Liver (tissue), 8 donors: ENCODE measurements at regions not wholly inside any gene's neighbourhood (a gene's known extent, or its start where the extent isn't known, plus 50 kb on each side); places are given as distances from the start of the nearest gene placed in this dataset.

Experiments
- DNase-seq: peaks from one replicate; pipeline ENCODE4 v3.0.0-alpha.2; 2017; ENCODE audit warnings: low spot score
- H3K27ac ChIP-seq, 2 donors: one replicate each; pipeline ENCODE4 v1.7.0; 2013; ENCODE audit warnings: inconsistent platforms in 2 of 2, low read length in 2 of 2, control low read depth in 1 of 2, low read depth in 1 of 2, mild to moderate bottlenecking in 1 of 2
- H3K27me3 ChIP-seq, 4 donors: one replicate each; pipeline versions ENCODE4 v1.6.1 to v1.7.0; 2013; ENCODE audit warnings: low read length in 3 of 4, inconsistent platforms in 1 of 4, mild to moderate bottlenecking in 1 of 4, moderate library complexity in 1 of 4; ENCODE audit not compliant: control insufficient read depth in 4 of 4, insufficient read depth in 4 of 4
- H3K36me3 ChIP-seq, 4 donors: one replicate each; pipeline versions ENCODE4 v1.6.1 to v1.7.0; 2013; ENCODE audit warnings: low read length in 3 of 4, mild to moderate bottlenecking in 3 of 4, low read depth in 1 of 4, moderate library complexity in 1 of 4; ENCODE audit not compliant: control insufficient read depth in 4 of 4, insufficient read depth in 3 of 4
- H3K4me1 ChIP-seq, 4 donors: one replicate each; pipeline versions ENCODE4 v1.6.1 to v1.7.0; 2013; ENCODE audit warnings: low read length in 3 of 4, mild to moderate bottlenecking in 3 of 4, moderate library complexity in 1 of 4; ENCODE audit not compliant: control insufficient read depth in 4 of 4, insufficient read depth in 4 of 4
- H3K4me3 ChIP-seq, 3 donors: one replicate each; pipeline versions ENCODE4 v1.6.1 to v1.7.0; 2013; ENCODE audit warnings: low read length in 3 of 3, control low read depth in 1 of 3, low read depth in 1 of 3, mild to moderate bottlenecking in 1 of 3
- H3K9ac ChIP-seq, 2 donors: one replicate each; pipeline ENCODE4 v1.7.0; 2013; ENCODE audit warnings: low read length in 2 of 2, mild to moderate bottlenecking in 2 of 2, moderate library complexity in 2 of 2, control low read depth in 1 of 2, low read depth in 1 of 2
- H3K9me3 ChIP-seq, 4 donors: one replicate each; pipeline versions ENCODE4 v1.6.1 to v1.7.0; 2013; ENCODE audit warnings: low read length in 3 of 4; ENCODE audit not compliant: control insufficient read depth in 4 of 4
- EGR1 ChIP-seq, 2 donors: IDR thresholded peaks; 2 replicates each; pipeline ENCODE4 v1.6.1; 2016 to 2018; ENCODE audit warnings: antibody characterized with exemption in 2 of 2, low read depth in 2 of 2
- FOXA1 ChIP-seq: IDR thresholded peaks from 2 replicates; pipeline ENCODE4 v1.6.1; 2016; ENCODE audit warnings: antibody characterized with exemption
- FOXA2 ChIP-seq: IDR thresholded peaks from 2 replicates; pipeline ENCODE4 v1.6.1; 2016; ENCODE audit warnings: antibody characterized with exemption
- GABPA ChIP-seq, 2 donors: IDR thresholded peaks in 1 of 2; conservative IDR thresholded peaks in 1 of 2; 2 replicates each; pipeline ENCODE4 v1.6.1; 2016; ENCODE audit warnings: antibody characterized with exemption in 2 of 2, mild to moderate bottlenecking in 1 of 2, moderate library complexity in 1 of 2
- HNF4A ChIP-seq, 2 donors: conservative IDR thresholded peaks; 2 replicates each; pipeline ENCODE4 v1.6.1; 2016; ENCODE audit warnings: antibody characterized with exemption in 2 of 2, mild to moderate bottlenecking in 2 of 2
- HNF4G ChIP-seq: IDR thresholded peaks from 2 replicates; pipeline ENCODE4 v1.6.1; 2016; ENCODE audit warnings: antibody characterized with exemption
- JUND ChIP-seq, 2 donors: IDR thresholded peaks; 2 replicates each; pipeline ENCODE4 v1.6.1; 2016; ENCODE audit warnings: antibody characterized with exemption in 2 of 2
- REST ChIP-seq: IDR thresholded peaks from 2 replicates; pipeline ENCODE4 v1.6.1; 2016; ENCODE audit warnings: antibody characterized with exemption, mild to moderate bottlenecking
- RXRA ChIP-seq, 2 donors: IDR thresholded peaks; 2 replicates each; pipeline ENCODE4 v1.6.1; 2017 to 2018; ENCODE audit warnings: antibody characterized with exemption in 2 of 2, mild to moderate bottlenecking in 1 of 2
- SP1 ChIP-seq: IDR thresholded peaks from 2 replicates; pipeline ENCODE4 v1.6.1; 2018; ENCODE audit warnings: antibody characterized with exemption, mild to moderate bottlenecking
- TAF1 ChIP-seq: conservative IDR thresholded peaks from 2 replicates; pipeline ENCODE4 v1.6.1; 2016; ENCODE audit warnings: antibody characterized with exemption, mild to moderate bottlenecking
- YY1 ChIP-seq: IDR thresholded peaks from 2 replicates; pipeline ENCODE4 v1.6.1; 2016; ENCODE audit warnings: antibody characterized with exemption, mild to moderate bottlenecking
- WGBS: extraction: QIAGEN DNeasy Blood & Tissue Kit; methylation state at CpG from one replicate; pipeline ENCODE4 v1.1.7; 2013; 5-methylcytosine and 5-hydroxymethylcytosine counted together
- TF ChIP-seq, protein P1 (sequence below): IDR thresholded peaks from 2 replicates; pipeline ENCODE4 v1.6.1; 2016; ENCODE audit warnings: antibody characterized with exemption
- TF ChIP-seq, protein P2 (sequence below): IDR thresholded peaks from 2 replicates; pipeline ENCODE4 v1.6.1; 2016; ENCODE audit warnings: antibody characterized with exemption
- TF ChIP-seq, protein P3 (sequence below): fragments of 150-350 bp; IDR thresholded peaks from 2 replicates; pipeline ENCODE4 v1.5.1; 2017; ENCODE audit warnings: improper control_type of control experiment, low read depth, low read length; ENCODE audit not compliant: missing input control
- donor health status: healthy.
- donor health status: healthy.
- donor health status: healthy.
- donor health status: healthy.
- donor health status: healthy.

DNA sequence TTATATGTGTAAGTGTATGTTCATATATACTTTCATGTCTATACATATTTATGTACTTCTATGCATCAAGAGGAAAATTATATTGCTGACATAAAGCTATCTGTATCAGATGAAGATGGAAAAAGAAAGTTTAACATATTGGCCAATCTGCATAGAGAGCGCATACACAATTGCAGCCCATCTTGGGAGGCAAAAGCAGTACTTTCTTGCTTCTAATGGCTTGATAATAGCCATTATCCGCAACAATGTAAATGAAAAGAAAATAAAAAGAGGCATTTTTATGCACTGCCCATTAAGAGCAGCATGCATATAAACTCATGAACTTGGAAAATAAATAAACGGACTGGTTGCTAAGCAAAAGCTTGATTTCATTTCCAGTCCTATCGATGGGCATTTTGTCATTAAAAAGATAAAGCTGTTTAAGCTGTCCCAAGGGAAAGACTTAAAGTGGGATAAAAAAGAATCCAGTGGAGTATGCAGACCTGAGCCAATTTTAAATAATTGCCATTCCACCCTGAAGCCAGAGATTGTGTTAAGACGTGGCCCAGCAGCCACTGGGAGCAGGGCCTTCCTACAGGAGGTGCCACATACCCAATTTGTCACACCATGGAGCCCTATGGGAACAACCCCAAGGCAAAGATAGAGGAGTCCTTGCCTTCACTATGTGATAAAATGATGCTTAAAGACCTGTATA lies 183.6 kb upstream of the CDH11 start:
- Histone ChIP-seq H3K4me1 (no peaks in the 10 kb centered on the region), H3K36me3 (no peaks in the 10 kb centered on the region), H3K9me3 (no peaks in the 10 kb centered on the region), H3K4me3 (no peak overlapping the region), H3K27me3 (peaks cover 0 to 2% (median 0%) of the 10 kb centered on the region in 4 donors), H3K27ac (no peak overlapping the region), H3K9ac (no peak overlapping the region)
- WGBS: 63% methylated on average over 5 of the region's 5 CpGs
- TF ChIP-seq EGR1 (IDR thresholded peaks at IDR 0.05; ENCODE audit: low read depth in 2 of 2) (no peak), GABPA (IDR thresholded peaks at IDR 0.05 in 1 of 2, conservative IDR thresholded peaks at IDR 0.05 in 1 of 2) (no peak), TAF1 (no peak), RXRA (IDR thresholded peaks at IDR 0.05) (no peak), FOXA1 (no peak), FOXA2 (no peak), HNF4A (conservative IDR thresholded peaks at IDR 0.05) (no peak), SP1 (no peak)
- TF ChIP-seq, protein P1, sequence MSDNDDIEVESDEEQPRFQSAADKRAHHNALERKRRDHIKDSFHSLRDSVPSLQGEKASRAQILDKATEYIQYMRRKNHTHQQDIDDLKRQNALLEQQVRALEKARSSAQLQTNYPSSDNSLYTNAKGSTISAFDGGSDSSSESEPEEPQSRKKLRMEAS: no peak
- TF ChIP-seq, protein P2, sequence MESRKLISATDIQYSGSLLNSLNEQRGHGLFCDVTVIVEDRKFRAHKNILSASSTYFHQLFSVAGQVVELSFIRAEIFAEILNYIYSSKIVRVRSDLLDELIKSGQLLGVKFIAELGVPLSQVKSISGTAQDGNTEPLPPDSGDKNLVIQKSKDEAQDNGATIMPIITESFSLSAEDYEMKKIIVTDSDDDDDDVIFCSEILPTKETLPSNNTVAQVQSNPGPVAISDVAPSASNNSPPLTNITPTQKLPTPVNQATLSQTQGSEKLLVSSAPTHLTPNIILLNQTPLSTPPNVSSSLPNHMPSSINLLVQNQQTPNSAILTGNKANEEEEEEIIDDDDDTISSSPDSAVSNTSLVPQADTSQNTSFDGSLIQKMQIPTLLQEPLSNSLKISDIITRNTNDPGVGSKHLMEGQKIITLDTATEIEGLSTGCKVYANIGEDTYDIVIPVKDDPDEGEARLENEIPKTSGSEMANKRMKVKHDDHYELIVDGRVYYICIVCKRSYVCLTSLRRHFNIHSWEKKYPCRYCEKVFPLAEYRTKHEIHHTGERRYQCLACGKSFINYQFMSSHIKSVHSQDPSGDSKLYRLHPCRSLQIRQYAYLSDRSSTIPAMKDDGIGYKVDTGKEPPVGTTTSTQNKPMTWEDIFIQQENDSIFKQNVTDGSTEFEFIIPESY: no peak
- TF ChIP-seq, protein P3, sequence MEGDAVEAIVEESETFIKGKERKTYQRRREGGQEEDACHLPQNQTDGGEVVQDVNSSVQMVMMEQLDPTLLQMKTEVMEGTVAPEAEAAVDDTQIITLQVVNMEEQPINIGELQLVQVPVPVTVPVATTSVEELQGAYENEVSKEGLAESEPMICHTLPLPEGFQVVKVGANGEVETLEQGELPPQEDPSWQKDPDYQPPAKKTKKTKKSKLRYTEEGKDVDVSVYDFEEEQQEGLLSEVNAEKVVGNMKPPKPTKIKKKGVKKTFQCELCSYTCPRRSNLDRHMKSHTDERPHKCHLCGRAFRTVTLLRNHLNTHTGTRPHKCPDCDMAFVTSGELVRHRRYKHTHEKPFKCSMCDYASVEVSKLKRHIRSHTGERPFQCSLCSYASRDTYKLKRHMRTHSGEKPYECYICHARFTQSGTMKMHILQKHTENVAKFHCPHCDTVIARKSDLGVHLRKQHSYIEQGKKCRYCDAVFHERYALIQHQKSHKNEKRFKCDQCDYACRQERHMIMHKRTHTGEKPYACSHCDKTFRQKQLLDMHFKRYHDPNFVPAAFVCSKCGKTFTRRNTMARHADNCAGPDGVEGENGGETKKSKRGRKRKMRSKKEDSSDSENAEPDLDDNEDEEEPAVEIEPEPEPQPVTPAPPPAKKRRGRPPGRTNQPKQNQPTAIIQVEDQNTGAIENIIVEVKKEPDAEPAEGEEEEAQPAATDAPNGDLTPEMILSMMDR: no peak
- DNase-seq: no peak

DNA sequence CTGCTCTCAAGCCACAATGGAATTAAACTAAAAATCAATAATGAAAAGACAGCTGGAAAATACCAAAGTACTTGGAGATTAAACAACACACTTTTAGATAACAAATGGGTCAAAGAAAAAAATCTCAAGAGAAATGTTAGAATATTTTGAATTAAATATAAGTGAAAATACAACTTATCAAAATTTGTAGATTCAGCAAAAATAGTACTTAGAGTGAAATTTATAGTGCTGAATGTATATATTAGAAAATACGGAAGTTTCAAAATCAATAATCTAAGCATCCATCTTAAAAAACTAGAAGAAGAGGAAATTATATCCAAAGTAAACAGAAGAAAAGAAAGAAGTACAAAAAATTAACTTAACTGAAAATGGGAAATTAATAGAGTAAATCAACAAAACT lies 179.2 kb upstream of the CDH11 start:
- DNase-seq: no peak
- H3K27me3 ChIP-seq: peaks cover 0 to 4% (median 0%) of the 10 kb centered on the region in 4 donors
- H3K36me3 ChIP-seq: no peaks in the 10 kb centered on the region
- H3K9ac ChIP-seq: no peak overlapping the region
- H3K4me3 ChIP-seq: no peak overlapping the region
- 81% methylated on average over 1 of the region's 1 CpG for WGBS
- no peak for TF ChIP-seq GABPA (IDR thresholded peaks at IDR 0.05 in 1 of 2, conservative IDR thresholded peaks at IDR 0.05 in 1 of 2)
- no peak for TF ChIP-seq HNF4A (conservative IDR thresholded peaks at IDR 0.05)
- TF ChIP-seq, protein P2: no peak
- TF ChIP-seq HNF4G: no peak
- TF ChIP-seq REST: no peak
- TF ChIP-seq EGR1 (IDR thresholded peaks at IDR 0.05; ENCODE audit: low read depth in 2 of 2): no peak
- TF ChIP-seq FOXA1: no peak
- TF ChIP-seq, protein P1: no peak
- TF ChIP-seq JUND (IDR thresholded peaks at IDR 0.05): no peak
- TF ChIP-seq YY1: no peak
- TF ChIP-seq RXRA (IDR thresholded peaks at IDR 0.05): no peak
- TF ChIP-seq SP1: no peak
- no peak for TF ChIP-seq FOXA2
- H3K27ac ChIP-seq: no peak overlapping the region
- H3K4me1 ChIP-seq: no peaks in the 10 kb centered on the region
- H3K9me3 ChIP-seq: no peaks in the 10 kb centered on the region
